ENCODE measurements at regions not wholly inside any gene's neighbourhood (a gene's known extent, or its start where the extent isn't known, plus 50 kb on each side); places are given as distances from the start of the nearest gene placed in this dataset.

DNA sequence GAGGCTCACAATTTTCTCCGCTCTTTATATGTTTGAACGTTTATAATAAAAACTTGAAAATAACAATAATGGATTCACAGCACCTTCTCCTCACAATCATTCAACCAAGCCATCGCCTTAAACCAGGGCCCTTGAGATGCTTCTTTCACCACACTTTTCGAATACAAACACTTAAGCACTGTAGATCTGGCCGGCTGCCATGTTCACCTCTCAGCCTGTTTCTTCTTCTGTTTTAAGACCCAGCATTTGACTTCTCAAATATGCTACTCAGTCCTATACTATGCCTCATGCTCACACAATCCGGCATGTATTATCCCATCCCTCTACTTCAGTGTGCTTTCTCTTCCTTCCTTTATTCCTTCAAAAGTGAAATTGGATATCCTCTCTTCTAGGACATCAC lies 280.6 kb downstream of the TFEC start:
- no peak for TF ChIP-seq ZFP30 (CRISPR knock-in tag; IDR thresholded peaks at IDR 0.05)
- no peak for TF ChIP-seq ISL1 (CRISPR knock-in tag; IDR thresholded peaks at IDR 0.05)
- no peak for TF ChIP-seq ARNTL (CRISPR knock-in tag; IDR thresholded peaks at IDR 0.05; ENCODE audit: borderline replicate concordance, low read depth)
- TF ChIP-seq, protein P1, sequence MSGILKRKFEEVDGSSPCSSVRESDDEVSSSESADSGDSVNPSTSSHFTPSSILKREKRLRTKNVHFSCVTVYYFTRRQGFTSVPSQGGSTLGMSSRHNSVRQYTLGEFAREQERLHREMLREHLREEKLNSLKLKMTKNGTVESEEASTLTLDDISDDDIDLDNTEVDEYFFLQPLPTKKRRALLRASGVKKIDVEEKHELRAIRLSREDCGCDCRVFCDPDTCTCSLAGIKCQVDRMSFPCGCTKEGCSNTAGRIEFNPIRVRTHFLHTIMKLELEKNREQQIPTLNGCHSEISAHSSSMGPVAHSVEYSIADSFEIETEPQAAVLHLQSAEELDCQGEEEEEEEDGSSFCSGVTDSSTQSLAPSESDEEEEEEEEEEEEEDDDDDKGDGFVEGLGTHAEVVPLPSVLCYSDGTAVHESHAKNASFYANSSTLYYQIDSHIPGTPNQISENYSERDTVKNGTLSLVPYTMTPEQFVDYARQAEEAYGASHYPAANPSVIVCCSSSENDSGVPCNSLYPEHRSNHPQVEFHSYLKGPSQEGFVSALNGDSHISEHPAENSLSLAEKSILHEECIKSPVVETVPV (CRISPR knock-in tag; IDR thresholded peaks at IDR 0.05) = no peak
- TF ChIP-seq, protein P2, sequence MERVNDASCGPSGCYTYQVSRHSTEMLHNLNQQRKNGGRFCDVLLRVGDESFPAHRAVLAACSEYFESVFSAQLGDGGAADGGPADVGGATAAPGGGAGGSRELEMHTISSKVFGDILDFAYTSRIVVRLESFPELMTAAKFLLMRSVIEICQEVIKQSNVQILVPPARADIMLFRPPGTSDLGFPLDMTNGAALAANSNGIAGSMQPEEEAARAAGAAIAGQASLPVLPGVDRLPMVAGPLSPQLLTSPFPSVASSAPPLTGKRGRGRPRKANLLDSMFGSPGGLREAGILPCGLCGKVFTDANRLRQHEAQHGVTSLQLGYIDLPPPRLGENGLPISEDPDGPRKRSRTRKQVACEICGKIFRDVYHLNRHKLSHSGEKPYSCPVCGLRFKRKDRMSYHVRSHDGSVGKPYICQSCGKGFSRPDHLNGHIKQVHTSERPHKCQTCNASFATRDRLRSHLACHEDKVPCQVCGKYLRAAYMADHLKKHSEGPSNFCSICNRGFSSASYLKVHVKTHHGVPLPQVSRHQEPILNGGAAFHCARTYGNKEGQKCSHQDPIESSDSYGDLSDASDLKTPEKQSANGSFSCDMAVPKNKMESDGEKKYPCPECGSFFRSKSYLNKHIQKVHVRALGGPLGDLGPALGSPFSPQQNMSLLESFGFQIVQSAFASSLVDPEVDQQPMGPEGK (CRISPR knock-in tag; IDR thresholded peaks at IDR 0.05; ENCODE audit: borderline replicate concordance) = no peak
- TF ChIP-seq, protein P3, sequence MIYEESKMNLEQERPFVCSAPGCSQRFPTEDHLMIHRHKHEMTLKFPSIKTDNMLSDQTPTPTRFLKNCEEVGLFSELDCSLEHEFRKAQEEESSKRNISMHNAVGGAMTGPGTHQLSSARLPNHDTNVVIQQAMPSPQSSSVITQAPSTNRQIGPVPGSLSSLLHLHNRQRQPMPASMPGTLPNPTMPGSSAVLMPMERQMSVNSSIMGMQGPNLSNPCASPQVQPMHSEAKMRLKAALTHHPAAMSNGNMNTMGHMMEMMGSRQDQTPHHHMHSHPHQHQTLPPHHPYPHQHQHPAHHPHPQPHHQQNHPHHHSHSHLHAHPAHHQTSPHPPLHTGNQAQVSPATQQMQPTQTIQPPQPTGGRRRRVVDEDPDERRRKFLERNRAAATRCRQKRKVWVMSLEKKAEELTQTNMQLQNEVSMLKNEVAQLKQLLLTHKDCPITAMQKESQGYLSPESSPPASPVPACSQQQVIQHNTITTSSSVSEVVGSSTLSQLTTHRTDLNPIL (CRISPR knock-in tag; IDR thresholded peaks at IDR 0.05; ENCODE audit: low read depth) = no peak
- TF ChIP-seq ZNF8 (CRISPR knock-in tag; IDR thresholded peaks at IDR 0.05) = no peak
- TF ChIP-seq TCF4 (CRISPR knock-in tag; IDR thresholded peaks at IDR 0.05; ENCODE audit: borderline replicate concordance) = no peak
- no peak for TF ChIP-seq PPARA (CRISPR knock-in tag; IDR thresholded peaks at IDR 0.05; ENCODE audit: borderline replicate concordance)
- no peak for TF ChIP-seq RARB (CRISPR knock-in tag; IDR thresholded peaks at IDR 0.05)
- TF ChIP-seq ZFP3 (CRISPR knock-in tag; IDR thresholded peaks at IDR 0.05) = no peak
- TF ChIP-seq, protein P4, sequence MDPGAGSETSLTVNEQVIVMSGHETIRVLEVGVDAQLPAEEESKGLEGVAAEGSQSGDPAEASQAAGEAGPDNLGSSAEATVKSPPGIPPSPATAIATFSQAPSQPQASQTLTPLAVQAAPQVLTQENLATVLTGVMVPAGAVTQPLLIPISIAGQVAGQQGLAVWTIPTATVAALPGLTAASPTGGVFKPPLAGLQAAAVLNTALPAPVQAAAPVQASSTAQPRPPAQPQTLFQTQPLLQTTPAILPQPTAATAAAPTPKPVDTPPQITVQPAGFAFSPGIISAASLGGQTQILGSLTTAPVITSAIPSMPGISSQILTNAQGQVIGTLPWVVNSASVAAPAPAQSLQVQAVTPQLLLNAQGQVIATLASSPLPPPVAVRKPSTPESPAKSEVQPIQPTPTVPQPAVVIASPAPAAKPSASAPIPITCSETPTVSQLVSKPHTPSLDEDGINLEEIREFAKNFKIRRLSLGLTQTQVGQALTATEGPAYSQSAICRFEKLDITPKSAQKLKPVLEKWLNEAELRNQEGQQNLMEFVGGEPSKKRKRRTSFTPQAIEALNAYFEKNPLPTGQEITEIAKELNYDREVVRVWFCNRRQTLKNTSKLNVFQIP (CRISPR knock-in tag; IDR thresholded peaks at IDR 0.05; ENCODE audit: borderline replicate concordance, low read depth) = no peak
- no peak for TF ChIP-seq SNAI2 (CRISPR knock-in tag; IDR thresholded peaks at IDR 0.05)

Measured in SK-N-SH treated with all-trans-retinoic acid at 6 μM for 48 hours (cell line).